T-helper 1 cell treated with Interleukin-12 subunit alpha and Interleukin-12 subunit beta and Interleukin-4 antibody, amounts not matched to agents 30 ng/mL and 1 ng/mL, for 36 hours (primary cell): ENCODE measurements at regions not wholly inside any gene's neighbourhood (a gene's known extent, or its start where the extent isn't known, plus 50 kb on each side); places are given as distances from the start of the nearest gene placed in this dataset.

ENCODE experiments used
- intact Hi-C: fragments of 100-400 bp; cut with micrococcal nuclease; formaldehyde crosslinking; loops from one replicate; pipeline ENCODE4 v1.15.1; 2024

DNA sequence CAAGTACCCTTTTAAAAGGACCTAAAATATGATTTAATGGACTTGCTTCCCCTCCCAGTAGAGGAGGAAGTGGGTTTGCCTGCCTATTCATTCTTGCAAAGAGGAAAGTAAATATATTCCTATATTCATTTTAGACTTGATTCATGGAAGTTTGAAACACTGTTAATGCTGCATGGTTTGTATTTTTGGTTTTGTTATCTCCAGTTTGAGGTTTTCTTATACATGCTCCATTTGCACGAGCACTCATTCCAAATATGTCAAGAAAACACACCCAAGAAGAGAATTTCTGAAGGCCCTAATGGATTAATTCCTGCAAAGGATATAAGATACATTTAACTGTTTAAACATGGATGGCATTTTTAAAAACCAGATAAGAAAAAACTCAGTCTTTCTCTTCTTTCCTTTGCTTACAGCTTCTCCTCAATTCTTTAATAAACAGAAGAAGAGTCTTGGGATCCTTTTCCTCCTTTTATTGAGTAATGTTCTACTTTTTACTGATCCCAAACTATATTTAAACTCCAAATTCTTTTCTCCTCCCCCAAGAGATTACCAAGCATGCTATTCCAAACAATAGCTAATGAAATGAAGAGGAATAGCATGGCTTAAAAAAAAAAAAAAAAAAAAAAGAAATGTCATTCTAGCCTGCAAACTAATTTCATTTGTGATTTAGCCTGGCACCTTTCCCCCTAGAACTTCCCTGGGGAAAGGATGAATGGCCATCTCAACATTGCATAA is 54.6 kb upstream of the LDB2 start:
- intact Hi-C loops = no loop called here

DNA sequence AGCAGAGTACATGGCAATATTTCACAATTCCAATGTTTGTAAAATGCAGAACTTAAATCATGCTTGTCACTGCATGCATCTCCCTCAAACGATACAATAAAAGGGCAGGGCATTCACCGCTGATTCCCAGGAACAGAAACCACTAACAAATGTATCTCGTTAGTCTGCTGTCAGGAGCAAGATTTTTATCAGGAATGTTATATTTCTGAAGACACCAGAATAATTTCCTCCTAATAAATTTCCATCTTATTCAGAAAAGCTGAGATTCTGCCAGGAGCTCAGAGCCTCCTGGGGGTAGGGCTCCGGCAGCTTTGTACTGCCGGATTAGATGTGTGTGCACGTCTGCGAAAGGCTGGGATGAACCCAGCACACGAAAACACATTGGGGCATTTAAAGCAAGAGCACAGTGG is 54.0 kb upstream of the LDB2 start:
- intact Hi-C loops = no loop called here
